Endothelial cell of umbilical vein (primary cell): ENCODE measurements at regions not wholly inside any gene's neighbourhood (a gene's known extent, or its start where the extent isn't known, plus 50 kb on each side); places are given as distances from the start of the nearest gene placed in this dataset.

Experiments used
- EZH2 ChIP-seq: IDR thresholded peaks from 2 replicates; pipeline ENCODE4 v1.6.1; 2012; ENCODE audit warnings: borderline replicate concordance, low read depth, mild to moderate bottlenecking, moderate library complexity, low read length, inconsistent platforms; ENCODE audit not compliant: severe bottlenecking
- FOS ChIP-seq: IDR thresholded peaks from 2 replicates; pipeline ENCODE4 v1.6.1; 2011; ENCODE audit warnings: mild to moderate bottlenecking, low read length, moderate library complexity, borderline replicate concordance; ENCODE audit not compliant: insufficient read depth
- GATA2 ChIP-seq: IDR thresholded peaks from 2 replicates; pipeline ENCODE4 v1.7.0; 2011; ENCODE audit warnings: low read depth, mild to moderate bottlenecking, moderate library complexity, mixed read lengths, low read length; ENCODE audit not compliant: insufficient read length, insufficient read depth
- JUN ChIP-seq: IDR thresholded peaks from 2 replicates; pipeline ENCODE4 v1.6.1; 2011; ENCODE audit warnings: borderline replicate concordance, low read depth; ENCODE audit not compliant: insufficient read length, insufficient read depth
- MAX ChIP-seq: IDR thresholded peaks from 2 replicates; pipeline ENCODE4 v1.6.1; 2011; ENCODE audit not compliant: insufficient read depth, insufficient read length
- POLR2A ChIP-seq: IDR thresholded peaks from 2 replicates; pipeline ENCODE4 v1.6.1; 2012; ENCODE audit warnings: low read depth, mild to moderate bottlenecking, control low read depth, low read length
- POLR2AphosphoS5 ChIP-seq: IDR thresholded peaks from 2 replicates; pipeline ENCODE4 v1.6.1; 2012; ENCODE audit warnings: low read depth, mild to moderate bottlenecking, control low read depth, low read length, moderate library complexity; ENCODE audit not compliant: insufficient read depth
- TF ChIP-seq, protein P1 (sequence below), 2 donors: IDR thresholded peaks; 1 replicate in 1 of 2; 2 replicates in 1 of 2; pipeline ENCODE4 v1.5.1; 2011; ENCODE audit warnings: low read length in 2 of 2, mild to moderate bottlenecking in 2 of 2, moderate library complexity in 2 of 2, control low read depth in 1 of 2, inconsistent platforms in 1 of 2, low read depth in 1 of 2; ENCODE audit not compliant: insufficient read depth in 1 of 2; ENCODE audit errors: extremely low read depth in 1 of 2

- TF ChIP-seq MAX: no peak
- TF ChIP-seq, protein P1, sequence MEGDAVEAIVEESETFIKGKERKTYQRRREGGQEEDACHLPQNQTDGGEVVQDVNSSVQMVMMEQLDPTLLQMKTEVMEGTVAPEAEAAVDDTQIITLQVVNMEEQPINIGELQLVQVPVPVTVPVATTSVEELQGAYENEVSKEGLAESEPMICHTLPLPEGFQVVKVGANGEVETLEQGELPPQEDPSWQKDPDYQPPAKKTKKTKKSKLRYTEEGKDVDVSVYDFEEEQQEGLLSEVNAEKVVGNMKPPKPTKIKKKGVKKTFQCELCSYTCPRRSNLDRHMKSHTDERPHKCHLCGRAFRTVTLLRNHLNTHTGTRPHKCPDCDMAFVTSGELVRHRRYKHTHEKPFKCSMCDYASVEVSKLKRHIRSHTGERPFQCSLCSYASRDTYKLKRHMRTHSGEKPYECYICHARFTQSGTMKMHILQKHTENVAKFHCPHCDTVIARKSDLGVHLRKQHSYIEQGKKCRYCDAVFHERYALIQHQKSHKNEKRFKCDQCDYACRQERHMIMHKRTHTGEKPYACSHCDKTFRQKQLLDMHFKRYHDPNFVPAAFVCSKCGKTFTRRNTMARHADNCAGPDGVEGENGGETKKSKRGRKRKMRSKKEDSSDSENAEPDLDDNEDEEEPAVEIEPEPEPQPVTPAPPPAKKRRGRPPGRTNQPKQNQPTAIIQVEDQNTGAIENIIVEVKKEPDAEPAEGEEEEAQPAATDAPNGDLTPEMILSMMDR (IDR thresholded peaks at IDR 0.05; ENCODE audit: extremely low read depth in 1 of 2, insufficient read depth in 1 of 2, low read depth in 1 of 2, low read length in 2 of 2): no peak
- no peak for TF ChIP-seq POLR2AphosphoS5
- TF ChIP-seq POLR2A: no peak
- TF ChIP-seq JUN: no peak
- no peak for TF ChIP-seq EZH2
- TF ChIP-seq GATA2: no peak
- no peak for TF ChIP-seq FOS
These were observed 265.0 kb downstream of the MMUT start for GRCh38 chr6:49198015-49198414.
